Stimulated activated CD8-positive, alpha-beta memory T cell treated with anti-CD3 and anti-CD28 coated beads, Interleukin-2, amount 100 ng/mL, for 48 hours (primary cell): ENCODE measurements at regions not wholly inside any gene's neighbourhood (a gene's known extent, or its start where the extent isn't known, plus 50 kb on each side); places are given as distances from the start of the nearest gene placed in this dataset.
"Not testable (repeated sequence)": the region's sequence is repeated elsewhere in the genome, so short reads cannot be mapped to it uniquely, and the experiment has no call there.

ENCODE experiments used
- DNase-seq, 2 donors: peaks; one replicate each; pipeline ENCODE4 v3.0.0-alpha.2; 2020; ENCODE audit warnings: low read depth in 2 of 2

GRCh38 chr12:31906557-31907301 lies 52.5 kb upstream of the RESF1 start:
- no peak for DNase-seq

GRCh38 chr12:31903025-31903424 lies 56.2 kb upstream of the RESF1 start:
- DNase-seq, result no peak

- DNase-seq, result no peak
These were observed 58.9 kb upstream of the RESF1 start for GRCh38 chr12:31900271-31900670.

GRCh38 chr12:31899109-31899508 lies 60.1 kb upstream of the RESF1 start:
- no peak for DNase-seq

- DNase-seq, result no peak
These were observed 61.3 kb upstream of the RESF1 start for GRCh38 chr12:31897781-31898503.

GRCh38 chr12:31897092-31897491 lies 62.1 kb upstream of the RESF1 start:
- not testable (repeated sequence) for DNase-seq

- peak; percentile 52 to 66 for DNase-seq
These were observed 62.6 kb upstream of the RESF1 start for GRCh38 chr12:31896514-31897039.

- no peak for DNase-seq
These were observed 63.6 kb upstream of the RESF1 start for GRCh38 chr12:31895449-31896150.

GRCh38 chr12:31890295-31891285 lies 68.6 kb upstream of the RESF1 start:
- no peak for DNase-seq

GRCh38 chr12:31887109-31887811 lies 72.0 kb upstream of the RESF1 start:
- no peak for DNase-seq

- not testable (repeated sequence) for DNase-seq
These were observed 76.5 kb upstream of the RESF1 start for GRCh38 chr12:31882682-31883081.

GRCh38 chr12:31880340-31880739 lies 78.9 kb upstream of the RESF1 start:
- DNase-seq, result no peak

- DNase-seq, result no peak
These were observed 81.3 kb upstream of the RESF1 start for GRCh38 chr12:31877884-31878283.

GRCh38 chr12:31876568-31877424 lies 82.4 kb upstream of the RESF1 start:
- DNase-seq, result no peak

GRCh38 chr12:31875609-31875964 lies 83.6 kb upstream of the RESF1 start:
- DNase-seq, result no peak

- DNase-seq, result peak in 1 of 2 donors; percentile 31
These were observed 84.1 kb upstream of the RESF1 start for GRCh38 chr12:31874961-31875608.

- no peak for DNase-seq
These were observed 86.2 kb upstream of the RESF1 start for GRCh38 chr12:31872831-31873604.

GRCh38 chr12:31869972-31870371 lies 89.2 kb upstream of the RESF1 start:
- no peak for DNase-seq
